HG03571 (cell line): ENCODE measurements at regions not wholly inside any gene's neighbourhood (a gene's known extent, or its start where the extent isn't known, plus 50 kb on each side); places are given as distances from the start of the nearest gene placed in this dataset.

Experiments used
- ATAC-seq: cut with Tn5 transposase; IDR thresholded peaks from one replicate; pipeline ENCODE4 v1.9.1; 2021; ENCODE audit not compliant: unreplicated experiment

DNA sequence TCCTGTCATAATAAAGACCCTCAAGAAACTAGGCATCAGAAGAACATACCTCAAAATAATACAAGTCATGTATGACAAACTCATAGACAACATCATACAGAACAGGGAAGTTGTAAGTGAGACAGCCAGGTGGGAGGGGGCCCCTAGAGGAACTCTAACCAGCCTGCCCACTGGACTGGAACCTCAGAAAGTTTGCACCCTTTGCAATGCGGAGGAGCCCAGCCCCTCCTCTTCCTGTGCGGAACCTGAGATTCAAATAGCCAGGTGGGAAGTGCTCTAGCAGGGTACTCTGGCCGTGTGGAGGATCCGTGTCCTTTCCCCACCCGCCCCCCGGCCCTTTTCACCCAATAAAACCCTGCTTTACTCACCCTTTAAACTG lies 387.0 kb upstream of the CBLB start:
- peak; percentile 96 for ATAC-seq

DNA sequence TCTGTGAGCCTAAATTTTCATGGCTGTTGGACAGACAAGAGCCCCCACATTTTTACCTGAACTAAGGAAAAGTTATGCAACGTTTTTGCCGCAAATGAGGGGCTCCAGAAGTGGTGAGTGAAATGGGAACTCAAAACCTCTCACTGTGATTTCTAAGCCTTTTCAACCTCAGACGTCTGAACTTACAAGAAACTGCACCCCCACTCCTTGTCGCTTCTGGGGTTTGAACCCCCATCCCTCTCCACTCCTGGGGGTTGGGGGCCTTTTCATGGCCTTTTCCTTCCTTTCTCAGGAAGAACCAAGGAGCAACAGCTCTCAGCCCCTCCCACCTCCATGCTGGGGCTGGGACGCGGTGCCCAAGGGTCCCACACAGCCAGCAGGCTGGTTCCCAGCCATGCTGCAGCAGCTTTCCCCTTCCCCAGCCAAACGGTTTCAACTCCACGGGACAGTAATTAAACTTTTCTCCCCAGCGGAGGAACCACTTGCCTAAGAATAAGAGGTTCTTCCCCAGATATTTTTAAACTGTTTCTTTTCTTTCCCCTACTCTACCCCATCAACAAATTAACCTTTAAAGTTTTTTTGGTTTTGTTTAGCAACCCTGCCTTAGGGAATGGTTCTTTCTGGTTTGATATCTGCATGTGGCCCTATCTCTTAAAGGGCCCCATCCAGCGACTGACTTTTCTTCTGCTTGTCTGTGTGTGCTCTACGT lies 387.6 kb upstream of the CBLB start:
- ATAC-seq, result peak; percentile 27

DNA sequence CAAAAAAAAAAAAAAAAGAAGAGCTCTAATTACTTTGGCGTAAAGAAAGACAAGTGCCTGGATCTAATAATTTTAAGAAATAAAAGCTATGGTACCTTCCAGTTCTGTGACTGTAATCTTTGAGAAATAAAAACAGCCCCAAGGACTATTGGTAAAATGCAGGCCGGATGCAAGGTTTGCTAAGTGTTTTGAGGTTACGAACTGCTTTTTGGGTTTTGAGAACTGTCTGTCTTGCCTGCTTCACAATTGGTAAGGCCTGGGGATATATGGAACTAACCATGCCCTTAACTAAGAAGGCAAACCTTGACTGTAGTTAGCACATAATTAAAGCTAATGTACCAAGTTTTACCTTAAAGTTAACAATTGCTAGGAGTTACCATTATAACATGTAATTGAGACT lies 388.4 kb upstream of the CBLB start:
- ATAC-seq, result no peak

DNA sequence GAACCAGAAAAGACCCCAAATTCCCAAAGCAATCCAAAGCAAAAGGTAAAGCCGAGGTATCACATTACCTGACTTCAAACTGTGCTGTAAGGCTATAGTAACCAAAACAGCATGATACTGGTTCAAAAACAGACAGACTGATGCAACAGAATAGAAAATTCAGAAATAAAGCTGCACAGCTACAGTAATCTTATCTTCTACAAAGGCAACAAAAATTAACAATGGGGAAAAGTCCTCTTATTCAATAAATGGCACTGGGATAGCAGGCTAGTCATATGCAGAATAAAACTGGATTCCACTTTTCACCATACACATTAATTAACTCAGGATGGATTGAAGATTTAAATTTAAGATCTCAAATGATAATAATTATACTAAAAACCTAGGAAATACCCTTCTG lies 392.6 kb upstream of the CBLB start:
- no peak for ATAC-seq

DNA sequence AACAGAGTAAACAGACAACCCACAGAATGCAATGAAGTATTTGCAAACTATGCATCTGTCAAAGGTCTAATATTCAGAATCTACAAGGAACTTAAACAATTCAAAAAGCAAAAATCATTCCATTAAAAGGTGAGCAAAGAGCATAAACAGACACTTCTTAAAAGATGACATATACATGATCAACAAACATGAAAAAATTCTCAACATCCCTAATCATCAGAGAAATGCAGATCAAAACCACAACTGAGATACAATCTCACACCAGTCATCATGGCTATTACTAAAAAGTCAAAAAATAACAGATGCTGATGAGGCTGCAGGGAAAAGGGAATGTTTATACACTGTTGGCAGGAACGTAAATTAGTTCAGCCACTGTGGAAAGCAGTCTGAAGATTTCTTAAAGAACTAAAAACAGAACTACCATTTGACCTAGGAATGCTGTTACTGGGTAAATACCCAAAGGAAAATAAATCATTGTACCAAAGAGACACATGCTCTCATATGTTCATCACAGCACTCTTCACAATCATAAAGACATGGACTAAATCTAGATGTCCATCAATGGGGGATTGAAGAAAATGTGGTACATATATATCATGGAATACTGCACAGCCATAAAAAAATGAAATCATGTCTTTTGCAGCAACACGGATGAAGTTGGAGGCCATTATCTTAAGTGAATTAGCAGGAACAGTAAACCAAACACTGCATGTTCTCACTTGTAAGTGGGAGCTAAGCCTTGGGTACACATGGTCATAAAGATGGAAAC lies 393.3 kb upstream of the CBLB start:
- no peak for ATAC-seq

DNA sequence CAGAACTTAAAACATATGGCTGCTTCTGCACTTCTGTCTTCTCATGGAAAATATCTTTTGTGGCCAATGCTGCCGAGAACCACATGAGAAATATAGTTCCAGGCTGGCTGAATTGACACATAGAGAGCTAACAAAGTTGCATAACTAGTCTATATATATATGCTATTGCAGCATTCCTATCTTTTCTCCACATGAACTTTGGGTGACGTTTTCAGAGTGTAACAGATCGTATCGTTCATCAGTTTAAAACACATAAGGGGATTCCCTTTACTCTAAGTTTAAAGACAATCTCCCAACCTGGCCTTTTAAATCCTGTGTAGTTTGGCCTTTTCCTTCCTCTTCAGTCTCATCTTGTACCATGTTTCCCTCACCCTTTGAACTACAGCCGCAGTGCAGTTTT lies 394.2 kb upstream of the CBLB start:
- ATAC-seq, result no peak

DNA sequence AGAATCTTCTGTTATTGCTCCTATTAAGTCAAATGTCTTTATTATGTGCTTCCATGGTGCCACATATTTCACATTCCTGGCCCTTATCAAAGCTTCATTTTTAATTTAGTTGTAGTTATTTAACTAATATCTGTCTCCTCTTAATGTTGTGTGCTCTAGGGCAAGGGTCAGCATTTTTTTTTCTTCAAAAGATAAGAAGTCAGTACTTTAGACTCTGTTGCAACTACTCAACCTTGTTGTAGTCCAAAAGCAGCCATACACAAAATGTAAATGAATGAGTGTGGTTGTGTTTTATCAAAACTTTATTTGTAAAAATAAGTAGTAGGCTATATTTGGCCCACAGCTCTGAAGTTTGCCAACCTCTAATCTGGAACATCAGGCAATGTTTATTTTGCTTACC lies 394.7 kb upstream of the CBLB start:
- no peak for ATAC-seq

DNA sequence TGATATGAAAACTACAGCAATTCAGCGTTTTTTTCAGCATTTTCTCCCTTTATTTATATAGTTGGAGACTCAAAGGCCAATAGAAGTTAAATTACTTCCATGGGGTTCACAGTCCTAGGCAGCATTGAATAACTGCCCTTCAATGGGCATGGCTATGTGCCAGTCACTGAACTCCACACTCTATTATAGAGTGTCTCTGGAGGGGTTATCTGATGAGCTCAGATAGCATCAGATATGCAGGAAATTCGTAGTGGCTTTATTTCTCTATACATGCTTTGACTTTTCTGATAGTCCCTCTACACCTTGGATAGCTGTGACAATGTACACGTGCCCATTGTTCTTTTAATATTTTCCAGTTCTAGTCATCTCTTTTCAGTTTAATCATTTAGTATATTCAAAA lies 396.9 kb upstream of the CBLB start:
- no peak for ATAC-seq

DNA sequence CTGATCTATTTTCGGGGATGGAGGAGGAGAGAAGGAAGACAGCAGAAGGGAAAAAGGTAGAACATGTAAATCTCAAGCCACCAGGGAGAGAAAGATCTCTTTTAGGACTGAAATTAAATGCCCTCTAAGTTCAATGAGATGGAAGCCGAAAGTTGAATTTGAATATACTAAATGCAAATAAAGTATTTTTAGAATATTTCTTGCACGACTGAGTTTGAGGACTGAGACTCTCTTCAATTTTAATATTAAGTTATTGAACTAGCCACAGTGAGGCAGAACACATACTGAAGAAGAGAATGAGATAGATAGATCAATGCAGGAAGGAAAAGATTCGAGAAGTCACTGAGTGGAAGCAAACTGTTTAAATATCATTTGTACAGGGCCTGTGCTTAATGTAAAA lies 399.9 kb upstream of the CBLB start:
- no peak for ATAC-seq

DNA sequence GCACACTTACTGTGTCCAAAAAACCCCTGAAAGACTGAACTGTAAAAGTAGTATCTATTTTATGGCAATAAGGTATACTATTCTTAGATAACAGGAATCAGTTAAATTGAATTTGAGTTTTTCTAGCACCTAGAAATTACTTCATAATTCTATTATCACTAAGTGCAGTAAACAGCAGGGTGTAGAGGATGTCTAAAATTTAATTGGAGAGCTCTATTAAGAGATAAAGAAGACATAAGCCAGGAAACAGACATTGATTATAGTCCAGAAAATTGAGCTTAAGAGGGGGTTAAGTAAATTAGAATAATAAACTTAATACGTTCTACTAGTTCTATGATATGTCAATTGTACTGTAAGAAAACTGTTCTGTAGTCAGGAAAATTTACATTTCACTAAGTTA lies 403.5 kb upstream of the CBLB start:
- ATAC-seq, result no peak

DNA sequence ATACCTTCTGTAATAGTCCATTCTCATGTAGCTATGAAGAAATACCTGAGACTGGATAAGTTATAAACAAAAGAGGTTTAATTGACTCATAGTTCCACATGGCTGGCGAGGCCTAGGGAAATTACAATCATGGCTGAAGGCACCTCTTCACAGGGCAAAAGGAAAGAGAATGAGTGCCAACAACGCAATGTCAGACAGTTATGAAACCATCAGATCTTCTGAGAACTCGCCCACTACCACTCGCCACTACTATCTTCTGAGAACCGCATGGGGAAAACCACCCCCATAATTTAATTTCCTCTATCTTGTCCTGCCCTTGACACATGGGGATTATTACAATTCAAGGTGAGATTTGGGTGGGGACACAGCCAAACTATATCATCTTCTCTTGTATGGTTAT lies 406.8 kb upstream of the CBLB start:
- no peak for ATAC-seq

DNA sequence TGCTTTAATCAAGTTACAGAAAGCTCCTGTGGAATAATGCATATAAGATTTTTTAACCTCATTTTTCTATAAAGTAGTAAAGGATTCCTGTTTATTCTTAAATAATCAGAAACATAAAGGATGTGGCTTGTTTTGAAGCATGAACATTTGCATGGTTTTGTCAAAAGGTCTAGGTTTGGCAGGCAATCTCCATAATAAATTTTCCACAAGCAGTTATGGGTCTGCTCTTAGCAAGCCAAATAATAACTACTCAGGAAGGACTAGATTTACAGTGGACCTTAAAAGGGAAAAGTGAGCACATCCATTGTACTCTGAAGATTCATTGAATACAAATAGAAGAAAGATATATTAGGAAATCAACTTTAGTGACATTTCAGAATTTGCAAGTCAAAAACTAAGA lies 407.3 kb upstream of the CBLB start:
- ATAC-seq, result no peak

DNA sequence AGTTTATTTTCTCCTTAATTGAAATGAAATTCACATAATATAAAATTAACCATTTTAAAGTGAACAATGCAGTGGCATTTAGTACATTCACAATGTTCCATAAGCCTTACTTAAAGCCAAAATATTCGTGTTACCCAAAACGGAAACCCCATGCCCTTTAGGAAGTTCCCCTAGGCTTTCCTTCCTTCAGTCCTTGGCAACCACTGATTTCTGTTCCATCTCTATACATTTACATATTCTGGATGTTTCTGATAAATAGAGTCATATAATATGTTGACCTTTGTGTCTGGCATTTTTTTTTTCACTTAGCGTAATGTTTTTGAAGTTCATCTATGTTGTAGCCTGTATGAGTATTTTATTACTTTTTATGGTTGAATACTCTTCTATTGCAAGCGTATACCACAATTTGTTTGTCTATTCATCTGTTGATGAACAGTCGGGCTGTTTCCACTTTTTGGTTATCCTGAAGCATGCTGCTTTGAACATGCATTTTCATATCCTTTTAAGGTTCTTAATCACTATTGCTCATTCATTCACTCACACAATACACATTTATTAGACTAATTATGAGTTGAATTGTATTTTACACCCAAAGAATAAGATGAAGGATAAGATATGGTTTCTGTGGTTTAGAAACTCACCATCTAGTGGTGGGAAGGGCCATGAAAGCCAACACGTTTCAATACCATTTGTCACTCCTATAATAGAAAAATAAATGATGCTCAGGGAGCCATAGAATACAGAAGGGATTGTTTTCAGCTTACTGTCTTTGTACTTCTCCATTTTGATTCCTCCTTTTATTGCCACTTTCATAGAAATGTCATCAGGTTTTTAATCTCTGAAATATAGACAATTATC lies 408.2 kb upstream of the CBLB start:
- ATAC-seq, result no peak

DNA sequence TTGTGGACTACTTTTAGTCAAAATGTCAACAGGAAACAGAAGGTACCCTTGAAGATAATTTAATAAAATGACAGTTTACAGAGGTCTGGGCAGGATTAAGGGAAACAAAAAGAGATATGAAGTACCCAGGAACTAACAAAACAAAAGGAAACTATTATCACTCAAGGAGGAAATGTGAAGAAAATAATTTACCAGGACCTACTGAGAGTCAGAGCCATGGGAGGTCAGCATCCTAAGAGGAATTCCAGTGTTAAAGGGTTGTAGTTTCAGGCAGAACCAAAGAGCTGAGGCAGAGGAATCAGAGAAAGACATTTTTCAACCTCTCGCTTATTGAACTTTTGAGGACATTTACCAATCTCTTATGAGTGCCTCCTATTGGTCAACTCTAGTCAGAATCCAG lies 408.9 kb upstream of the CBLB start:
- ATAC-seq, result no peak

DNA sequence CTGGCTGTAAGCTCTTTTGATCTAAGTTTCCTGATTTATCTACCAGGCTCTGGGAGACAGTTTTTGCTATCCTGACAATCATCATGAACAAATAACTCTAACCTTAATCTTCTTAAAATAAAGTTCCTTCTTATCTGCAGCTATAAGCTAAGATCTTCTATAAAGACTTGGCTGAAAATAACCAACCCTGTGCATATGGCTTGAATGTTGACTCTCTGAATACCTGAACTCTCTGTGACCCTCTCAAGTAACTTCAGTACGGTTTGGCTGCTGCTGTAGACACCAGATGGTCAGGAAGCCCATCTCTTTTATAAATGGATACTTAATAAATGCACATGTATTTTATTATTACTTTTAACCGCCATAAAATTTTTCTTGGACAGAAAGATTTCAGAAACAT lies 412.4 kb upstream of the CBLB start:
- ATAC-seq, result no peak

DNA sequence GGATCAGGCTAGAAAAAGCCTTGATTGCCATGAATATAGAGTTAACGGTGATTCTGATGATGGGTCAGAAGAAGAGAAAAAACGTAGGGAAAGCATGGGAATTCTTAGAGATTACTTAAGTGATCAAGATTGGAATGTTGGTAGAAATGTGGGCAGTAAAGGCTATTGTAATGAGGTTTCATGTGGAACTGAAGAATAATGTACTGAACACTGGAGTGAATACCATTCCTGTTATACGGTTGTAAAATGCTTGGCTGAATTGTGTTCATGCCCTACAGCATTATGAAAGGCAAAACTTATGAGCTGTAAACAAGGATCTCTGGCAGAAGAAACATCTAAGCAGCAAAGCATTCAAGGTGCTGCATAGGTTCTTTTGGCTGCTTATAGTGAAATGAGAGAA lies 414.1 kb upstream of the CBLB start:
- ATAC-seq, result no peak

DNA sequence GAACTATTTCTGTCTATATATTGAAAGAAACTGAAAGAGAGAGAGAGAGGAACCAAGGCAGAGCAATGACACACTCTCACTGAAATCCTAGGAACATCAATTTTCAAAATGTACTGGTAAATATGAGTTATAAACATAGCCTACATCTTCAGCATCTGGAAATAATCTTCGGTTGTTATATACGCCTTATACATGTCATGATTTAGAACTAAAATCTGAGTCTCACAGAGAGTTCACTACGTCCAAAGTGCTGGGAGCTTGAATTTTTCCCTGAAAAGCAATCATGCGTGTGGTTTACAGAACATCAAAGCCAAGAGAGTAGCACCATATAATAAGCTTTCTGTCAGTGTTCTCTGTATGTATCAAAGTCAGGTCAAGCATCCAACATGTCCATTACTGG lies 420.0 kb upstream of the CBLB start:
- no peak for ATAC-seq

DNA sequence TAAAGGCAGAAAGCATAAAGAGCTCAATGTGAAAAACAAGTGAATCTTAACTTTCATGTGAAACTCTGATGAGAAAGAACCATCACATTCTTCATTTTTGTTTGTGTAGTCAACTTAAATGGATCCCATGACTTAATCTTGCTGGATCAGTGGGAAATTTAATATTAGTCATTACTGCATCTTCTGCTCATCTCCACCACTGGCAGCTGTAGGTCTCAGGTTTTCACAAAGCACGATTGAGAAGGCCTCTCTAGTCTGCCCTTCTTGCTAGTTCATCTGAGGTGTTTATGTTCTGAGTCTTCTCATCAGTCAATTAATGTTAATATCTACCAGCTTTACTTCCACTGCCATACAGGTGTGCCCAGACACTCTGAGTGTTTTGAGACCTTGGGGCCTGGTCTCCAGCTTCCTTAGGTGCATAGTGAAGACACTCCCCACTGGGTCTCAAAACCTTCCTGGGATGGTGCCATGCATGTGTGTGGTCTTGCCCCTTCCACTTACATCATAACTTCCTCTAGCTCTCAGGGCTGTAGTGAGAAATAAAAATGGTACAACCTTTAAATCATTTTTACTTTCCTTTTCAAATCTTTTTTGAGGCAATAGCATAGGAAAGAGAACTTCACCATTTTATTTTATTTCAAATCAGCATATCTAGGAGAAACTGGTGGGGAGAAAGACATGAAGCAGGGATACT lies 421.6 kb upstream of the CBLB start:
- ATAC-seq, result no peak

DNA sequence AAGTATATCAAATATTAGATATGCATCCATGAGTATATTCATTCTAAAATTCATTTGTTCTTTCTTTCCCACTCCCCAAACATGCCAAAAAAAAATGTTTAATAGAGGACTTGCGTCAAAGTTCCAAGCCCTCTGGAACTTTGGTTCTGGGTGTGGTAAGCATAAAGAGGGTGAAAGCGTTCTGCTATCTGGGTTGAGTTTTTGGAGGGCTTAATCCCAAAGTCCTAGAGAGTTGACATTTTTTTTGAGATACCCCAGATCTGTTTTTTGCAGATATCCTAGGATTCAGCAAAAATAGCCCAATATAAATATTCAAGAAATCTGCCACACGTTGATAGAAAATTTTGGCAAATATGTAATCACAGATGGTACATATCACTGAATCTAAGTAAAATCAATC lies 424.3 kb upstream of the CBLB start:
- ATAC-seq, result no peak

DNA sequence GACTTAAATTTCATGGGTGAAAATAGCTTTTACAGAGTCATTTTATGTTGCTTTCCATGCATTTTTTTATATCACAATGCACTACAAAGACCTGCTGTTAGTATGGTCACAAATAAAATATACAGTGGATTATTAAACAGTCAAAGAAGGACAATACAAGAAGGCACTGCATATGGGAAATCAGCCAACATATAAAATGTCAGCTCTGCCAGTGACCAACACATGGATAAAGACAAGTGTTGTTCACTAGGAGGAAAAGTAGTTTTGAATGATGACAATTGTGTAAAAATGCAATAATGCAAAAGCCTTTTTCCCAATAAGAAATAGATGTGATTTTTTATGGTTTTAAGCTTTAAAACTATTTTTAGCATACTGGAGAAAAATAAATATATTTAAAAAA lies 425.3 kb upstream of the CBLB start:
- no peak for ATAC-seq

DNA sequence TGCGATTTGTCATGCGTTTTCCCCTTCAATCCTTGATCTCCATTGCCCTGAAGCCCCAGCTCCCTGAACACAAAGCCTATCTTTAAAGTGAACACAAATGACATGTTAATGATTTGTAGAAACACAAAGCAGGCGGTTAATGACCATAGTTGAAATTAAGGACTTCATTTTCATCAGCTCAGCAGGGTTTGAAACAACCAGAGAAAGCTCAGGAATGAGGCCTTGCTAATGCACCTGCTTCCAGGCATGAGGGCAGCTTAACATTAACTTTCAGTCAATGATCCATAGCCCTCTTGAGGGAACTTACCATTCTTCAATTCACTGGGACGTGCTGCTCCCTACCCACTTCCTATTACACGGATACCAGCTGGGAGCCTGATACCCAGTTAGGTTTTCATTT lies 427.2 kb upstream of the CBLB start:
- ATAC-seq, result no peak
